H1 (cell line): ENCODE measurements at regions not wholly inside any gene's neighbourhood (a gene's known extent, or its start where the extent isn't known, plus 50 kb on each side); places are given as distances from the start of the nearest gene placed in this dataset.

Source experiments
- CTCF ChIA-PET: fragments of 300-600 bp; sonication (Branson Sonifier 250); formaldehyde crosslinking; loops from one replicate; lab custom pipeline; 2021; ENCODE audit not compliant: partially characterized antibody; lab: Charles Lee
- POLR2A ChIA-PET: fragments of 300-600 bp; sonication (Branson Sonifier 250); formaldehyde crosslinking; loops from one replicate; lab custom pipeline; 2021; ENCODE audit warnings: inconsistent platforms; ENCODE audit not compliant: partially characterized antibody; lab: Charles Lee
- DNase-seq, 2 experiments: peaks; one replicate each; pipeline versions ENCODE4 v3.0.0 to v3.0.0-alpha.2; 2010 to 2022; ENCODE audit warnings: low spot score in 2 of 2, low read depth in 1 of 2, mixed read lengths in 1 of 2
- FAIRE-seq: peaks from 2 replicates; lab custom pipeline; 2011; peaks lifted over from hg19 to GRCh38; lab: Jason Lieb, UNC
- H2AFZ ChIP-seq: 2 replicates; pipeline ENCODE4 v1.8.1; 2012; ENCODE audit warnings: low read length, inconsistent platforms
- H2AK5ac ChIP-seq: 2 replicates; pipeline ENCODE4 v1.6.1; 2013; ENCODE audit warnings: low read depth, low read length
- H2BK120ac ChIP-seq: replicated peaks from 2 replicates; pipeline ENCODE3; 2013; ENCODE audit warnings: low read depth, low read length, inconsistent platforms
- H2BK12ac ChIP-seq: 2 replicates; pipeline ENCODE4 v1.6.1; 2013; ENCODE audit warnings: low read depth, low read length
- H2BK15ac ChIP-seq: 2 replicates; pipeline ENCODE4 v1.6.1; 2013; ENCODE audit warnings: low read length
- H2BK20ac ChIP-seq: 2 replicates; pipeline ENCODE4 v1.6.1; 2013; ENCODE audit warnings: low read length
- H2BK5ac ChIP-seq: 2 replicates; pipeline ENCODE4 v1.6.1; 2013; ENCODE audit warnings: low read depth, low read length
- H3K14ac ChIP-seq: 2 replicates; pipeline ENCODE4 v1.6.1; 2013; ENCODE audit warnings: inconsistent platforms; ENCODE audit not compliant: insufficient read length
- H3K18ac ChIP-seq: 2 replicates; pipeline ENCODE4 v1.6.1; 2013; ENCODE audit warnings: low read length; ENCODE audit errors: extremely low read depth
- H3K23ac ChIP-seq: 2 replicates; pipeline ENCODE4 v1.6.1; 2013; ENCODE audit warnings: inconsistent platforms; ENCODE audit not compliant: insufficient read length
- H3K23me2 ChIP-seq: 2 replicates; pipeline ENCODE4 v1.6.1; 2013; ENCODE audit warnings: low read depth, low read length
- H3K27ac ChIP-seq: 2 replicates; pipeline ENCODE4 v1.6.1; 2011; ENCODE audit warnings: low read depth, low read length, inconsistent platforms
- H3K27me3 ChIP-seq, 4 experiments: replicated peaks in 1 of 4; 1 replicate in 1 of 4; 2 replicates in 3 of 4; pipeline versions ENCODE4 v1.6.1 to v1.8.1; 2011 to 2013; ENCODE audit warnings: low read length in 3 of 4, mild to moderate bottlenecking in 3 of 4, inconsistent platforms in 2 of 4, mixed read lengths in 2 of 4, moderate library complexity in 1 of 4; ENCODE audit not compliant: control insufficient read depth in 3 of 4, insufficient read depth in 3 of 4; ENCODE audit errors: extremely low read depth in 1 of 4
- H3K36me3 ChIP-seq, 4 experiments: 2 replicates each; pipeline versions ENCODE4 v1.6.1 to v1.8.1; 2011 to 2013; ENCODE audit warnings: mild to moderate bottlenecking in 4 of 4, low read length in 3 of 4, moderate library complexity in 2 of 4, control low read depth in 1 of 4, inconsistent platforms in 1 of 4; ENCODE audit not compliant: insufficient read depth in 4 of 4, control insufficient read depth in 2 of 4
- H3K4ac ChIP-seq: replicated peaks from 2 replicates; pipeline ENCODE3; 2013; ENCODE audit warnings: low read length, low read depth, mixed read lengths, inconsistent platforms; ENCODE audit not compliant: insufficient read length
- H3K4me1 ChIP-seq, 4 experiments: replicated peaks in 1 of 4; 1 replicate in 1 of 4; 2 replicates in 3 of 4; pipeline versions ENCODE4 v1.6.1 to v1.8.1; 2011 to 2013; ENCODE audit warnings: low read length in 3 of 4, inconsistent platforms in 2 of 4, mixed read lengths in 1 of 4; ENCODE audit not compliant: insufficient read depth in 4 of 4, control insufficient read depth in 3 of 4
- H3K4me2 ChIP-seq, 2 experiments: 2 replicates each; pipeline versions ENCODE4 v1.6.1 to v1.8.1; 2011 to 2013; ENCODE audit warnings: low read depth in 2 of 2, low read length in 2 of 2, control low read depth in 1 of 2, inconsistent platforms in 1 of 2, mild to moderate bottlenecking in 1 of 2; ENCODE audit not compliant: insufficient read depth in 1 of 2
- H3K4me3 ChIP-seq, 4 experiments: fragments of 200-600, 300-600 bp in 1 of 4; sonication (generic), shearing (Covaris generic), sonication (Bioruptor Twin) in 1 of 4; 2 replicates each; pipeline versions ENCODE4 v1.5.1 to v1.8.1; 2011 to 2016; ENCODE audit warnings: low read length in 4 of 4, low read depth in 3 of 4, control low read depth in 2 of 4, inconsistent platforms in 2 of 4, mild to moderate bottlenecking in 2 of 4, mixed read lengths in 1 of 4, moderate library complexity in 1 of 4; ENCODE audit not compliant: insufficient read depth in 2 of 4; ENCODE audit errors: extremely low read depth in 1 of 4
- H3K56ac ChIP-seq: replicated peaks from 2 replicates; pipeline ENCODE3; 2013; ENCODE audit warnings: low read depth, mild to moderate bottlenecking, mixed read lengths, low read length, inconsistent platforms; ENCODE audit not compliant: insufficient read length
- H3K79me1 ChIP-seq: 2 replicates; pipeline ENCODE4 v1.6.1; 2013; ENCODE audit warnings: low read depth, low read length, control low read depth
- H3K79me2 ChIP-seq, 2 experiments: 2 replicates each; pipeline versions ENCODE4 v1.6.1 to v1.8.1; 2012 to 2013; ENCODE audit warnings: low read length in 2 of 2, mild to moderate bottlenecking in 2 of 2, inconsistent platforms in 1 of 2; ENCODE audit not compliant: insufficient read depth in 2 of 2, control insufficient read depth in 1 of 2
- H3K9ac ChIP-seq, 4 experiments: replicated peaks in 1 of 4; 1 replicate in 1 of 4; 2 replicates in 3 of 4; pipeline versions ENCODE4 v1.6.1 to v1.8.1; 2011 to 2013; ENCODE audit warnings: low read depth in 3 of 4, low read length in 3 of 4, control low read depth in 2 of 4, mild to moderate bottlenecking in 2 of 4, moderate library complexity in 2 of 4, inconsistent platforms in 1 of 4; ENCODE audit errors: extremely low read depth in 1 of 4
- H3K9me3 ChIP-seq, 2 experiments: 2 replicates each; pipeline versions ENCODE4 v1.6.1 to v1.8.1; 2012 to 2013; ENCODE audit warnings: mild to moderate bottlenecking in 2 of 2, moderate library complexity in 2 of 2, control low read depth in 1 of 2, inconsistent platforms in 1 of 2, low read depth in 1 of 2, low read length in 1 of 2, mixed read lengths in 1 of 2; ENCODE audit not compliant: insufficient read depth in 2 of 2
- H4K20me1 ChIP-seq, 2 experiments: replicated peaks in 1 of 2; 2 replicates each; pipeline versions ENCODE3 to v1.8.1; 2011 to 2013; ENCODE audit warnings: inconsistent platforms in 2 of 2, low read length in 2 of 2, mild to moderate bottlenecking in 1 of 2; ENCODE audit not compliant: insufficient read depth in 2 of 2, control insufficient read depth in 1 of 2
- H4K5ac ChIP-seq: 2 replicates; pipeline ENCODE4 v1.6.1; 2013; ENCODE audit warnings: low read length, low read depth, mixed read lengths, inconsistent platforms; ENCODE audit not compliant: insufficient read length
- H4K8ac ChIP-seq: 2 replicates; pipeline ENCODE4 v1.8.0; 2013; ENCODE audit warnings: mild to moderate bottlenecking, moderate library complexity, low read length, inconsistent platforms; ENCODE audit not compliant: insufficient read depth; ENCODE audit errors: extremely low read depth
- H4K91ac ChIP-seq: replicated peaks from 2 replicates; pipeline ENCODE3; 2013; ENCODE audit warnings: low read length, mixed read lengths, inconsistent platforms; ENCODE audit not compliant: insufficient read length
- BACH1 ChIP-seq: IDR thresholded peaks from 2 replicates; pipeline ENCODE4 v1.6.1; 2012; ENCODE audit warnings: low read length, improper control_type of control experiment
- SIN3A ChIP-seq, 2 experiments: IDR thresholded peaks in 1 of 2; conservative IDR thresholded peaks in 1 of 2; 2 replicates each; pipeline ENCODE4 v1.6.1; 2011 to 2012; ENCODE audit warnings: low read length in 2 of 2, improper control_type of control experiment in 1 of 2, low read depth in 1 of 2, mild to moderate bottlenecking in 1 of 2
- WGBS, 2 experiments: shearing (Covaris generic) in 1 of 2; methylation state at CpG; one replicate each; pipeline versions ENCODE4 v1.1.6 to v1.1.7; 2013 to 2015; ENCODE audit warnings: low lambda C conversion rate in 2 of 2, mixed read lengths in 2 of 2, inconsistent platforms in 1 of 2, low coverage in 1 of 2, missing lambda C conversion rate in 1 of 2; ENCODE audit not compliant: insufficient replicate concordance in 2 of 2, insufficient coverage in 1 of 2, insufficient read length in 1 of 2; ENCODE audit errors: extremely low coverage in 1 of 2, missing lambda C conversion rate in 1 of 2; 5-methylcytosine and 5-hydroxymethylcytosine counted together

DNA sequence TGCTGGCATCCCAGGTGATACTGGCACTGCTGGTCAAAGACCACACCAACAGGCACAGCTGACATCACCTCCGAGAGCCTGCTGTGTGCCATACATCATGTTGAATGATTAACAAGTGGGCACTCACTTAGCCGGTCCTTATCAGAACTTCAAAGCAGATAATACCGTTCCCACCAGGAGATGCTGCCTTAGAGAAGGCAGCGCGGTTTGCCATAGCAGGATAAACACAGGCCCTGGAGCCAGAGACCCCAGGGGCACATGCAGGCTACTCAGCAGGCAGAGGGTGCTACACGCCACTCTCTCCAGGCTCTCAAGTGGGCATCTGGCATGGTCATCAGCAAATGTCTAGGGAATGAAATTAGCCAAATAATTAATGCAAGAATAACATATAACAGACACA, 86.5 kb upstream of the CST7 start:
- no peak overlapping the region for H3K4me2 ChIP-seq
- no peak overlapping the region for H3K23ac ChIP-seq
- FAIRE-seq (no peak), DNase-seq (no peak)
- peaks cover 20 to 37% of the 10 kb centered on the region in 2 experiments for H3K9me3 ChIP-seq
- no peaks in the 10 kb centered on the region; the same call in 1 of the 2 replicates for H3K23me2 ChIP-seq
- no peak overlapping the region for H3K4ac ChIP-seq
- no peaks in the 10 kb centered on the region for H3K79me2 ChIP-seq
- H3K4me3 ChIP-seq = no peak overlapping the region
- H3K79me1 ChIP-seq = no peaks in the 10 kb centered on the region
- no peak overlapping the region for H3K27ac ChIP-seq
- TF ChIP-seq BACH1 (no peak), SIN3A (conservative IDR thresholded peaks at IDR 0.05 in 1 of 2, IDR thresholded peaks at IDR 0.05 in 1 of 2; ENCODE audit: low read depth in 1 of 2, low read length in 2 of 2) (no peak)
- WGBS, 2 experiments = 85% methylated on average over 6 of the region's 6 CpGs; no CpG with 5 or more reads in 1 of the 2 experiments
- H2AFZ ChIP-seq = no peak overlapping the region
- ChIA-PET POLR2A (no interaction called here), CTCF (no interaction called here)
- no peak overlapping the region for H2BK120ac ChIP-seq
- no peaks in the 10 kb centered on the region for H3K36me3 ChIP-seq
- H4K91ac ChIP-seq = no peak overlapping the region
- no peak overlapping the region for H3K9ac ChIP-seq
- no peak overlapping the region for H4K5ac ChIP-seq
- no peaks in the 10 kb centered on the region for H3K4me1 ChIP-seq
- H3K56ac ChIP-seq = no peak overlapping the region
- no peak overlapping the region for H2BK15ac ChIP-seq
- no peak overlapping the region for H3K14ac ChIP-seq
- H4K8ac ChIP-seq = no peak overlapping the region
- no peak overlapping the region for H2BK12ac ChIP-seq
- no peak overlapping the region for H2AK5ac ChIP-seq
- H3K27me3 ChIP-seq = no peaks in the 10 kb centered on the region
- H3K18ac ChIP-seq = no peak overlapping the region
- no peaks in the 10 kb centered on the region for H4K20me1 ChIP-seq
- no peak overlapping the region for H2BK20ac ChIP-seq
- H2BK5ac ChIP-seq = no peak overlapping the region
